Hepatocyte (in vitro differentiated cells): ENCODE measurements at regions not wholly inside any gene's neighbourhood (a gene's known extent, or its start where the extent isn't known, plus 50 kb on each side); places are given as distances from the start of the nearest gene placed in this dataset.

Source experiments
- CTCF ChIP-seq: fragments of 200-600 bp; sonication (generic); IDR thresholded peaks from 2 replicates; pipeline ENCODE4 v1.5.1; 2016; ENCODE audit warnings: antibody characterized with exemption, mild to moderate bottlenecking; ENCODE audit not compliant: poor library complexity
- EZH2 ChIP-seq: fragments of 200-600 bp; sonication (generic); IDR thresholded peaks from 2 replicates; pipeline ENCODE4 v1.6.1; 2016; ENCODE audit warnings: antibody characterized with exemption, mild to moderate bottlenecking, borderline replicate concordance
- EZH2phosphoT487 ChIP-seq: fragments of 200-600 bp; sonication (generic); IDR thresholded peaks from one replicate; pipeline ENCODE4 v1.6.1; 2018; ENCODE audit warnings: antibody characterized with exemption, mild to moderate bottlenecking, low read depth, moderate library complexity; ENCODE audit not compliant: unreplicated experiment, severe bottlenecking

- TF ChIP-seq CTCF (no peak), EZH2phosphoT487 (no peak), EZH2 (no peak)
These were observed 231.4 kb downstream of the LRRN1 start for GRCh38 chr3:4030624-4031023.
